ENCODE measurements at regions not wholly inside any gene's neighbourhood (a gene's known extent, or its start where the extent isn't known, plus 50 kb on each side); places are given as distances from the start of the nearest gene placed in this dataset.

GRCh38 chr6:92888316-92888715 lies 531.0 kb downstream of the EPHA7 start:
- no peak overlapping the region for H2AFZ ChIP-seq (ENCODE audit: control insufficient read depth, low read depth, low read length)
- ChIA-PET CTCF (no interaction called here), POLR2A (no interaction called here), SMC1A (ENCODE audit: uncharacterized antibody, unreplicated experiment) (no interaction called here), RAD21 (ENCODE audit: unreplicated experiment) (no interaction called here)
- H3K4me2 ChIP-seq (ENCODE audit: control insufficient read depth, insufficient read depth): no peak overlapping the region
- no peak overlapping the region for H3K4me3 ChIP-seq
- no peaks in the 10 kb centered on the region for H3K4me1 ChIP-seq (ENCODE audit: control insufficient read depth, insufficient read depth, low read length)
- no peaks in the 10 kb centered on the region for H3K27me3 ChIP-seq (replicated peaks in 1 of 2; ENCODE audit: control insufficient read depth in 2 of 2, insufficient read depth in 2 of 2, low read length in 1 of 2)
- H3K9ac ChIP-seq (ENCODE audit: control insufficient read depth, insufficient read depth, low read length): no peak overlapping the region
- H3K27ac ChIP-seq (ENCODE audit: control insufficient read depth, insufficient read depth): no peak overlapping the region
- no peaks in the 10 kb centered on the region for H3K79me2 ChIP-seq (ENCODE audit: control insufficient read depth, insufficient read depth, low read length)
- DNase-seq (ENCODE audit: low read depth, low spot score) (no peak), ATAC-seq (no peak), FAIRE-seq (no peak)
- intact Hi-C loops (cut with micrococcal nuclease; ENCODE audit: unreplicated experiment): no loop called here
- in situ Hi-C loops (cut with MboI): no loop called here
- no TSS peak for BruUV-seq (replicated peaks)
- no peaks in the 10 kb centered on the region for H3K9me3 ChIP-seq (replicated peaks; ENCODE audit: control insufficient read depth, insufficient read depth, low read length)
- no peak for TF ChIP-seq ZNF217 (IDR thresholded peaks at IDR 0.05)
- no peak for TF ChIP-seq BRCA1 (IDR thresholded peaks at IDR 0.05; ENCODE audit: low read depth, low read length)
- no peak for TF ChIP-seq STAT1 (conservative IDR thresholded peaks at IDR 0.05)
- no peak for TF ChIP-seq ZBTB33 (IDR thresholded peaks at IDR 0.05)
- TF ChIP-seq YY1 (IDR thresholded peaks at IDR 0.05; ENCODE audit: low read depth, low read length): no peak
- TF ChIP-seq ESRRA (IDR thresholded peaks at IDR 0.05; ENCODE audit: low read length): no peak
- no peak for TF ChIP-seq SIN3A (IDR thresholded peaks at IDR 0.05; ENCODE audit: low read depth, low read length)
- TF ChIP-seq SREBF1 (IDR thresholded peaks at IDR 0.05; ENCODE audit: low read length): no peak
- TF ChIP-seq SUZ12 (IDR thresholded peaks at IDR 0.05; ENCODE audit: unreplicated experiment): no peak
- TF ChIP-seq, protein P1, sequence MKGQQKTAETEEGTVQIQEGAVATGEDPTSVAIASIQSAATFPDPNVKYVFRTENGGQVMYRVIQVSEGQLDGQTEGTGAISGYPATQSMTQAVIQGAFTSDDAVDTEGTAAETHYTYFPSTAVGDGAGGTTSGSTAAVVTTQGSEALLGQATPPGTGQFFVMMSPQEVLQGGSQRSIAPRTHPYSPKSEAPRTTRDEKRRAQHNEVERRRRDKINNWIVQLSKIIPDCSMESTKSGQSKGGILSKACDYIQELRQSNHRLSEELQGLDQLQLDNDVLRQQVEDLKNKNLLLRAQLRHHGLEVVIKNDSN (IDR thresholded peaks at IDR 0.05; ENCODE audit: borderline replicate concordance, extremely low read length, insufficient read depth, low read depth, low read length): no peak
- TF ChIP-seq IKZF2 (IDR thresholded peaks at IDR 0.05): no peak
- TF ChIP-seq HSF1 (IDR thresholded peaks at IDR 0.05; ENCODE audit: low read depth, low read length): no peak
- no peak for TF ChIP-seq HDAC2 (IDR thresholded peaks at IDR 0.05)
- no peak for TF ChIP-seq CBX3 (IDR thresholded peaks at IDR 0.05; ENCODE audit: borderline replicate concordance, low read depth)
- TF ChIP-seq NFXL1 (IDR thresholded peaks at IDR 0.05; ENCODE audit: borderline replicate concordance): no peak
- TF ChIP-seq IRF3 (IDR thresholded peaks at IDR 0.05): no peak
- no peaks in the 10 kb centered on the region for H4K20me1 ChIP-seq (ENCODE audit: control insufficient read depth, insufficient read depth)
- no peaks in the 10 kb centered on the region for H3K36me3 ChIP-seq (ENCODE audit: control insufficient read depth in 2 of 2, insufficient read depth in 2 of 2, low read length in 1 of 2)

Measured in GM12878 (cell line).